ENCODE measurements at regions not wholly inside any gene's neighbourhood (a gene's known extent, or its start where the extent isn't known, plus 50 kb on each side); places are given as distances from the start of the nearest gene placed in this dataset.
"Not testable (repeated sequence)": the region's sequence is repeated elsewhere in the genome, so short reads cannot be mapped to it uniquely, and the experiment has no call there.

DNA sequence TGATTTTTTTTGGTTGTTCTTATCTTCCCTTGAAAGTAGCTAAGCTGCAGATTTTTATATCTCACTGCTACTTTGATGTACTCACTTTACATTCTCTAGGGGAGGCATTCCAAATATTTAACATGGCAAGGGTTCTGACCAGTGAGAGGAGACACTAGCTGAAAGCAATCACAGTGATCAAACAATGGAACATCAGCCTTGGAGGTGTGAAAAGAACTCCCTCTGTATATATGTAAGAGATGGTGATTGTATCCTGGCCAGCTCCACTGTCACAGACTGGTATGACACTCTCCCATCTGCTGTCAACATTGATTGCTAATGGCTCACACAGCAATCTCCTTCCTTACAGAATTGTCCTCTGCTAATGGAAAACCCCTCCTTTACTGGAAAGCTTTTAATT, 291.7 kb upstream of the CDH19 start:
- no peaks in the 10 kb centered on the region for H3K36me3 ChIP-seq (ENCODE audit: control insufficient read depth, insufficient read depth, low read length)
- H3K4me1 ChIP-seq (ENCODE audit: control insufficient read depth, insufficient read depth, low read length, poor library complexity, severe bottlenecking), result no peaks in the 10 kb centered on the region
- no peaks in the 10 kb centered on the region for H3K9me3 ChIP-seq (ENCODE audit: control insufficient read depth, low read length)
- H3K27ac ChIP-seq (ENCODE audit: low read depth, low read length, severe bottlenecking), result no peak overlapping the region
- no peak overlapping the region for H3K4me3 ChIP-seq (ENCODE audit: extremely low read depth, insufficient read depth, low read length, poor library complexity, severe bottlenecking)

DNA sequence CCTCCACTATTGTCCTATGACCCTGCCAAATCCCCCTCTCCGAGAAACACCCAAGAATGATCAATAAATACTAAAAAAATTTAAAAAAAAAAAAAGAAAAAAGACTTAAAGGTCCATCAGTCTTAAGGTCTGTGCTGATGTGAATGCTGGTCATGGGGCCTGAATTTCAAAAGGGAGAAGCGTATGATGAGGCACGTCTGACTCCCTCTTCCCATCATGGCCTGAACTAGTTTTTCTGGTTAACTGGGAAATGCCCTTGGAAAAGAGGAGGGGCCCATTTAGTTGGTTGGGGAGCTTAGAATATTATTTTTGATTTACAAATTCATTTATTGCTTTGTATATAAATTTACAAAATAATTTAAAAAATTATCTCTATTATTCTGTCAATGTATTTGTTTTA, 291.0 kb upstream of the CDH19 start:
- no peaks in the 10 kb centered on the region for H3K9me3 ChIP-seq (ENCODE audit: control insufficient read depth, low read length)
- WGBS, 2 experiments (ENCODE audit: insufficient coverage in 2 of 2), result 100% methylated on average over 2 of the region's 3 CpGs; no CpG with 5 or more reads in 1 of the 2 experiments

DNA sequence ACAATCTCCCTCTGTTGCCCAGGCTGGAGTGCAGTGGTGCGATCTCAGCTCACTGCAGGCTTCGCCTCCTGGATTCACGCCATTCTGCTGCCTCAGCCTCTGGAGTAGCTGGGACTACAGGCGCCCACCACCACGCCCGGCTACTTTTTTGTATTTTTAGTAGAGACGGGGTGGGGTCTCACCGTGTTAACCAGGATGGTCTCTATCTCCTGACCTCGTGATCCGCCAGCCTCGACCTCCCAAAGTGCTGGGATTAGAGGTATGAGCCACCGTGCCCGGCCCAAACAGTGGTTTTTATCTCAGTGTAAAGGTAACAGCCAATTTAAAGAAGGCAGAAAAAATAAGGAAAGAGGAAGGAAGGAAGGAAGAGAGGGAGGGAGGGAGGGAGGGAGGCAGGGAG, 288.5 kb upstream of the CDH19 start:
- not testable (repeated sequence) for H3K4me1 ChIP-seq (ENCODE audit: control insufficient read depth, insufficient read depth, low read length, poor library complexity, severe bottlenecking); H3K4me3 ChIP-seq (ENCODE audit: extremely low read depth, insufficient read depth, low read length, poor library complexity, severe bottlenecking); H3K27ac ChIP-seq (ENCODE audit: low read depth, low read length, severe bottlenecking); H3K36me3 ChIP-seq (ENCODE audit: control insufficient read depth, insufficient read depth, low read length); H3K9me3 ChIP-seq (ENCODE audit: control insufficient read depth, low read length)
- WGBS, 2 experiments (ENCODE audit: insufficient coverage in 2 of 2), result 89 to 92% methylated on average over 11 to 13 of the region's 13 CpGs

More for the DNA sequence above, 291.0 kb upstream of the CDH19 start:
- H3K27ac ChIP-seq (ENCODE audit: low read depth, low read length, severe bottlenecking), result no peak overlapping the region
- no peaks in the 10 kb centered on the region for H3K36me3 ChIP-seq (ENCODE audit: control insufficient read depth, insufficient read depth, low read length)
- H3K4me1 ChIP-seq (ENCODE audit: control insufficient read depth, insufficient read depth, low read length, poor library complexity, severe bottlenecking), result no peaks in the 10 kb centered on the region
- H3K4me3 ChIP-seq (ENCODE audit: extremely low read depth, insufficient read depth, low read length, poor library complexity, severe bottlenecking), result no peak overlapping the region

DNA sequence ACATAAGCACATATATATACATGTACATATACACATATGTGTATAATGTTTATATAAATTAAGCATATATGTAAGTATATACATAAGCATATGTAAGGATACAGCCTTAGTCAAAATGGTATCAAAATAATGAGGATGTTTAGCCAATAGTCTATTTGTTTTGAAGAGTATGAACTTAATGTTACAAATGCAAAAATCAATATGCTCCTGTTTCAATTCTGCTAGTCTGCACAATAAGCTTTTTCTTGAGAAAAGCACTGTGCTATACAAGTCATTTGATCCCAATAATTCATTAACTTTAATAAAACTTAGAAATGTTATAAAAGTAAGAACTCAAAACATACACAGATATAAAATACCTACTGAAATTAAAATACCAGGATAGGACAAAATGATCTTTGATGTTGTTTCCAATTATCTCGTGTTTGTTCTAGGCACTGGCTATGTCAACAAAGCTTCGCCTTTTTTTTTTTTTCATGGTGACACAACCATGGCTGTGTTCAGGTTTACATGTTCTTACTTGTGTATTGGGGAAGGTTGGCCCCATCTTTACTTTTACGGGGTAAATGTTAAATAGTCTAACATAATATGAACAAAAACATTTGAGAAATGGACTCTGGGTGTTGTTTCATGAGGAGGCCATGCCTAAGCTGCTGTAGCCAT, 271.1 kb upstream of the CDH19 start:
- Histone ChIP-seq H3K36me3 (ENCODE audit: control insufficient read depth, insufficient read depth, low read length) (no peaks in the 10 kb centered on the region), H3K27ac (ENCODE audit: low read depth, low read length, severe bottlenecking) (no peak overlapping the region), H3K4me3 (ENCODE audit: extremely low read depth, insufficient read depth, low read length, poor library complexity, severe bottlenecking) (no peak overlapping the region), H3K9me3 (ENCODE audit: control insufficient read depth, low read length) (no peaks in the 10 kb centered on the region), H3K4me1 (ENCODE audit: control insufficient read depth, insufficient read depth, low read length, poor library complexity, severe bottlenecking) (no peaks in the 10 kb centered on the region)
- WGBS, 2 experiments (ENCODE audit: insufficient coverage in 2 of 2), result 58 to 60% methylated on average over 1 to 2 of the region's 3 CpGs

DNA sequence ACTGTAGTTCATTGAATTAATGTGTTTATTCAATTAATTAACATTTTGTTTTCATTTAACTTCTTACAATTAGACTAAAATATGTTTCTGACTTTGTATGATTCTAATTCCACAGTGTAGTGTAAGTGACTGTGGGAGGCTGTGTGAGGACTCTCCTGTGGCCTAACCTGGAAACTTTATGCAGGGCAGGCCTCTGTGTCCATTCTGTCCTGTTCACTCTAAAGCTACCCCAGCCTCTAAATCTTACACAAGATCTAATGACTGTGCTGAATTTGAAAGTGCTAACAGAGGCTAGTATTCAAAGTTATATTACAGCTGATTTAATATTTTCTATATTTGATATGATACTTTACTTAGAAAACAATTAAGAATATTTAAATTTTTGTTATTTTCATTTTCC, 270.5 kb upstream of the CDH19 start:
- H3K4me1 ChIP-seq (ENCODE audit: control insufficient read depth, insufficient read depth, low read length, poor library complexity, severe bottlenecking), result no peaks in the 10 kb centered on the region
- H3K4me3 ChIP-seq (ENCODE audit: extremely low read depth, insufficient read depth, low read length, poor library complexity, severe bottlenecking), result no peak overlapping the region
- H3K27ac ChIP-seq (ENCODE audit: low read depth, low read length, severe bottlenecking), result no peak overlapping the region
- H3K36me3 ChIP-seq (ENCODE audit: control insufficient read depth, insufficient read depth, low read length), result no peaks in the 10 kb centered on the region
- no peaks in the 10 kb centered on the region for H3K9me3 ChIP-seq (ENCODE audit: control insufficient read depth, low read length)

DNA sequence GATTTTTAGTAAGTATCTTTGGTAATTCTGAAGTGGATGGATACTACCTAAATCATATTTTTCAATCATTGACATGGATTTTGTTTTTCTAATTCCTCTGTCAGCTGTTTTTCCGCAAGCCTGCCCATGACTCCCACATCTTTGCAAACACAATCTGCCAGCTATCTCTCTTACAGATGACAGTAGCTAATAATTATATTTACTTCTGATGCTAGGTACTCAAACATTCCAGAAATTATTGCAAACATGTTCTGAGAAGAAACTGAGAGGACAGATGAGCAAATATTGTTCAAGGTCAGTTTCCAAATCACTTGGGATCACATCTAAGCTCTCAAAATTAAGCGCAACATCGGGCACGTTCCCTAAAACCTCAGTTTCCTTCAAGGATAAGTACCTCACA, 270.0 kb upstream of the CDH19 start:
- no CpG with 5 or more reads among the region's 4 CpGs for WGBS, 2 experiments (ENCODE audit: insufficient coverage in 2 of 2)
- H3K4me1 ChIP-seq (ENCODE audit: control insufficient read depth, insufficient read depth, low read length, poor library complexity, severe bottlenecking), result no peaks in the 10 kb centered on the region
- H3K4me3 ChIP-seq (ENCODE audit: extremely low read depth, insufficient read depth, low read length, poor library complexity, severe bottlenecking), result no peak overlapping the region

DNA sequence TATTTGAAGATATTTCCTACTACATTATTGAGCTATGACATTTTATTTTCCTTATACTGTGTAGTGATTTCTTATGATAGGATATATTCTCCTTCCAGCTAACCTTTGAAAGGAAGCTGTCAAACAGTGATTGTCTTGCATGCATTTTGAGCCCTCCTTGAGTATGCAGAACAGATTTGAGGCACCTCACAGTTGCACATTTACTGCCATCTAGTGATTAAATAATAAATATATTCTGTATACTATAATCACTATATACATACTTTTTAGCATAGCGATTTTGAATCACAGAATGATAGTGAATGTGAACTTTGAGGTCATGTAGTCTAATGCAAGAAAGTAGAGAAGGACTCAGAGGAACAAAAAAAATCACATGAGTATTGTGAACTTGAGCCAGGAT, 268.4 kb upstream of the CDH19 start:
- H3K4me3 ChIP-seq (ENCODE audit: extremely low read depth, insufficient read depth, low read length, poor library complexity, severe bottlenecking), result no peak overlapping the region
- no peaks in the 10 kb centered on the region for H3K4me1 ChIP-seq (ENCODE audit: control insufficient read depth, insufficient read depth, low read length, poor library complexity, severe bottlenecking)
- no CpG with 5 or more reads among the region's 1 CpG for WGBS, 2 experiments (ENCODE audit: insufficient coverage in 2 of 2)
- no peaks in the 10 kb centered on the region for H3K9me3 ChIP-seq (ENCODE audit: control insufficient read depth, low read length)
- H3K36me3 ChIP-seq (ENCODE audit: control insufficient read depth, insufficient read depth, low read length), result no peaks in the 10 kb centered on the region
- no peak overlapping the region for H3K27ac ChIP-seq (ENCODE audit: low read depth, low read length, severe bottlenecking)

More for the DNA sequence above, 270.0 kb upstream of the CDH19 start:
- no peaks in the 10 kb centered on the region for H3K36me3 ChIP-seq (ENCODE audit: control insufficient read depth, insufficient read depth, low read length)
- no peaks in the 10 kb centered on the region for H3K9me3 ChIP-seq (ENCODE audit: control insufficient read depth, low read length)
- H3K27ac ChIP-seq (ENCODE audit: low read depth, low read length, severe bottlenecking), result no peak overlapping the region

DNA sequence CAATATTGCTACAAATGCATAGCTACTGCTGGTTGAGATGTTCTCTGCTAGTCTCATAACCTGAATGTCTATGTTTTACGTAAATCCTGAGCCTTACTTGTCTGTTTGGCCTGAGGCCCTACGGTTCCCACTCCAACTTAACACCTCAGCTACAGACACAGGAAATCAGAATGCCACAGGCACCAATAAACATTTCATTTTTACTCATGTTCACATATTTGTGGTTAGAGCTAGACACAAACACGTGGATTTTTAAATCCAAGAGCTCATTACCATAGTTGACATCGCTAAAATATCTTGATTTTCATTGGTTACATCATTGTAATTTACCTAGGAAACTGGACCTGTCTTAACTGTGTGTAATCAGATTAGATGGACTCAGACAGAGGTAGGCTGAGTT, 263.8 kb upstream of the CDH19 start:
- no peaks in the 10 kb centered on the region for H3K4me1 ChIP-seq (ENCODE audit: control insufficient read depth, insufficient read depth, low read length, poor library complexity, severe bottlenecking)
- 74 to 94% methylated on average over 2 to 3 of the region's 4 CpGs for WGBS, 2 experiments (ENCODE audit: insufficient coverage in 2 of 2)
- H3K36me3 ChIP-seq (ENCODE audit: control insufficient read depth, insufficient read depth, low read length), result no peaks in the 10 kb centered on the region
- H3K9me3 ChIP-seq (ENCODE audit: control insufficient read depth, low read length), result no peaks in the 10 kb centered on the region
- no peak overlapping the region for H3K27ac ChIP-seq (ENCODE audit: low read depth, low read length, severe bottlenecking)
- no peak overlapping the region for H3K4me3 ChIP-seq (ENCODE audit: extremely low read depth, insufficient read depth, low read length, poor library complexity, severe bottlenecking)

DNA sequence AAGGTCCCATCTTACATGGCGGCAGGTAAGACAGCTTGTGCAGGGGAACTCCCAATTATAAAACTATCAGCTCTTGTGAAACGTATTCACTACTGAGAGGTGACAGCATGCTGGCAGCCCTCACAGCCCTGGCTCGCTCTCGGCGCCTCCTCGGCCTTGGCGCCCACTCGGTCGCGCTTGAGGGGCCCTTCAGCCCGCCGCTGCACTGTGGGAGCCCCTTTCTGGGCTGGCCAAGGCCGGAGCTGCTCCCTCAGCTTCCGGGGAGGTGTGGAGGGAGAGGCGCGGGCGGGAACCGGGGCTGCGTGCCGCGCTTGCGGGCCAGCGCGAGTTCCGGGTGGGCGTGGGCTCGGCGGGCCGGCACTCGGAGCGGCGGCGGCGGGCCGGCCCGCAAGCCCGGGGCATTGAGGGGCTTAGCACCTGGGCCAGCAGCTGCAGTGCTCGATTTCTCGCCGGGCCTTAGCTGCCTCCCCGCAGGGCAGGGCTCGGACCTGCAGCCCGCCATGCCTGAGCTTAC, 262.6 kb upstream of the CDH19 start:
- H3K4me3 ChIP-seq (ENCODE audit: extremely low read depth, insufficient read depth, low read length, poor library complexity, severe bottlenecking); H3K9me3 ChIP-seq (ENCODE audit: control insufficient read depth, low read length); H3K4me1 ChIP-seq (ENCODE audit: control insufficient read depth, insufficient read depth, low read length, poor library complexity, severe bottlenecking); H3K36me3 ChIP-seq (ENCODE audit: control insufficient read depth, insufficient read depth, low read length); H3K27ac ChIP-seq (ENCODE audit: low read depth, low read length, severe bottlenecking): not testable (repeated sequence)
- 95% methylated on average over 12 to 15 of the region's 43 CpGs for WGBS, 2 experiments (ENCODE audit: insufficient coverage in 2 of 2)

DNA sequence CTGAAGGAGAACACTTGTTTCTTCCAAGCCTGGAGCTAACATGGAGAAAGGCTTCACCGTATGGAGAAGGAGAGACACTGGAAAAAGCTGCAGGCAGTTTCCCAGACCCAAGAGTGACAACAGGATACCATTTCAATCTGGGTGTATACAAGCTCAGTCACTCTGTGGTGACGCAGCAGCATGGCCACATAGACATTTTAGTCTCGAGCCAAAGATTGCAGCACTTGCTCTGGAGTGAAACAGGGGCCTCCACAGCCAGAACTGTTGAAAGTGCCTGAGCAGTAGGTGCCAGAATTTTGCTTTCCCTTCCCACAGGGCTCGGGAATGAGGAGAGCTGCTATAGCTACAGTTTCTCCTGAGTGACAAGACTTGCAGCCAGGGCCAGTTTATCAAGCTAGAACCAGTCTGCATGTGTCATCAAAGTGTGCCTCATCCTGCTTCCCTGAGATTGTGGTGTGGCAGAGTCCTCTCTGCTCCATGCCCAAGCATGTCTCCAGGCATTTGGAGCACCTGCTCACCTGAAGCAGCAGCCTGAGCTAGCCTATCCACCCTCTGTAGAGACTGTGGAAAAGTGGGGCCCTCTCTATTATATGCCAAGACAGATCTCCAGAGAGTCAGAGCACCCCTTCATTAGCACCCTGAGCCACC, 234.6 kb upstream of the CDH19 start:
- Histone ChIP-seq H3K4me1 (ENCODE audit: control insufficient read depth, insufficient read depth, low read length, poor library complexity, severe bottlenecking) (no peaks in the 10 kb centered on the region), H3K9me3 (ENCODE audit: control insufficient read depth, low read length) (no peaks in the 10 kb centered on the region), H3K27ac (ENCODE audit: low read depth, low read length, severe bottlenecking) (no peak overlapping the region), H3K36me3 (ENCODE audit: control insufficient read depth, insufficient read depth, low read length) (no peaks in the 10 kb centered on the region), H3K4me3 (ENCODE audit: extremely low read depth, insufficient read depth, low read length, poor library complexity, severe bottlenecking) (no peak overlapping the region)
- 83 to 90% methylated on average over 4 of the region's 4 CpGs for WGBS, 2 experiments (ENCODE audit: insufficient coverage in 2 of 2)

DNA sequence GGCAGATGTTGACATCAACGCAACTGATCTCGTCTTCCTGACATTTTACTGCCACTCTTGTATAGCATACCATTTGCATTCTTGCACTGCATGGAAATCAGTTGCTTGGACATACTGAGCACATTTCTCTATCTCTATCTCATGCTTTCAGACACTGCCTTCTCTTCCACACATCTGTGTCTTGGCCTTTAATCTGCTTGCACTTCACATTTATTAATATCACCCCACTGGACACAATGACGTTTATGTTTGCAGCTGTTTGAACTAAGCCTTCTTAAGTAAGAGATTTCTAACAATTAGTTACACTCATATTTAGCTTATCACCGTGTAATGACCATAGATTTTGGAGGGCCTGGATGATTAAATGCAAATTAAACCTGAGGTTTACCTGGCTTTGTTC, 229.8 kb upstream of the CDH19 start:
- WGBS, 2 experiments (ENCODE audit: insufficient coverage in 2 of 2), result 88 to 100% methylated on average over 2 of the region's 4 CpGs
- no peaks in the 10 kb centered on the region for H3K36me3 ChIP-seq (ENCODE audit: control insufficient read depth, insufficient read depth, low read length)
- H3K4me3 ChIP-seq (ENCODE audit: extremely low read depth, insufficient read depth, low read length, poor library complexity, severe bottlenecking), result no peak overlapping the region
- H3K27ac ChIP-seq (ENCODE audit: low read depth, low read length, severe bottlenecking), result no peak overlapping the region
- H3K4me1 ChIP-seq (ENCODE audit: control insufficient read depth, insufficient read depth, low read length, poor library complexity, severe bottlenecking), result no peaks in the 10 kb centered on the region
- H3K9me3 ChIP-seq (ENCODE audit: control insufficient read depth, low read length), result no peaks in the 10 kb centered on the region
